GM06990 (cell line): ENCODE measurements at regions not wholly inside any gene's neighbourhood (a gene's known extent, or its start where the extent isn't known, plus 50 kb on each side); places are given as distances from the start of the nearest gene placed in this dataset.

Experiments used
- DNase-seq: peaks from one replicate; pipeline ENCODE4 v3.0.0-alpha.2; 2011; ENCODE audit not compliant: insufficient read length; ENCODE audit errors: extremely low read depth
- H3K27me3 ChIP-seq: replicated peaks from 2 replicates; pipeline ENCODE4 v1.6.0; 2011; ENCODE audit warnings: low read length; ENCODE audit not compliant: control insufficient read depth, insufficient read depth
- H3K36me3 ChIP-seq: 2 replicates; pipeline ENCODE4 v1.5.1; 2011; ENCODE audit warnings: low read length; ENCODE audit not compliant: control insufficient read depth, insufficient read depth
- H3K4me3 ChIP-seq: replicated peaks from 2 replicates; pipeline ENCODE4 v1.5.1; 2011; ENCODE audit warnings: low read depth, mild to moderate bottlenecking, control low read depth, low read length
- TF ChIP-seq, protein P1 (sequence below): IDR thresholded peaks from 2 replicates; pipeline ENCODE4 v1.5.1; 2011; ENCODE audit warnings: low read length, control low read depth, mild to moderate bottlenecking, inconsistent platforms; ENCODE audit not compliant: insufficient read depth, poor library complexity, severe bottlenecking

GRCh38 chr12:107344035-107344808 is 250.9 kb upstream of the CRY1 start:
- TF ChIP-seq, protein P1, sequence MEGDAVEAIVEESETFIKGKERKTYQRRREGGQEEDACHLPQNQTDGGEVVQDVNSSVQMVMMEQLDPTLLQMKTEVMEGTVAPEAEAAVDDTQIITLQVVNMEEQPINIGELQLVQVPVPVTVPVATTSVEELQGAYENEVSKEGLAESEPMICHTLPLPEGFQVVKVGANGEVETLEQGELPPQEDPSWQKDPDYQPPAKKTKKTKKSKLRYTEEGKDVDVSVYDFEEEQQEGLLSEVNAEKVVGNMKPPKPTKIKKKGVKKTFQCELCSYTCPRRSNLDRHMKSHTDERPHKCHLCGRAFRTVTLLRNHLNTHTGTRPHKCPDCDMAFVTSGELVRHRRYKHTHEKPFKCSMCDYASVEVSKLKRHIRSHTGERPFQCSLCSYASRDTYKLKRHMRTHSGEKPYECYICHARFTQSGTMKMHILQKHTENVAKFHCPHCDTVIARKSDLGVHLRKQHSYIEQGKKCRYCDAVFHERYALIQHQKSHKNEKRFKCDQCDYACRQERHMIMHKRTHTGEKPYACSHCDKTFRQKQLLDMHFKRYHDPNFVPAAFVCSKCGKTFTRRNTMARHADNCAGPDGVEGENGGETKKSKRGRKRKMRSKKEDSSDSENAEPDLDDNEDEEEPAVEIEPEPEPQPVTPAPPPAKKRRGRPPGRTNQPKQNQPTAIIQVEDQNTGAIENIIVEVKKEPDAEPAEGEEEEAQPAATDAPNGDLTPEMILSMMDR, result no peak
- H3K27me3 ChIP-seq, result no peaks in the 10 kb centered on the region; the same call in none of the 2 replicates
- H3K4me3 ChIP-seq, result no peak overlapping the region
- H3K36me3 ChIP-seq, result no peaks in the 10 kb centered on the region
- DNase-seq, result no peak

GRCh38 chr12:107347261-107347660 is 253.9 kb upstream of the CRY1 start:
- no peak for DNase-seq
- no peaks in the 10 kb centered on the region for H3K36me3 ChIP-seq
- no peak overlapping the region for H3K4me3 ChIP-seq
- H3K27me3 ChIP-seq, result no peaks in the 10 kb centered on the region; the same call in none of the 2 replicates
- TF ChIP-seq, protein P1, result no peak

DNA sequence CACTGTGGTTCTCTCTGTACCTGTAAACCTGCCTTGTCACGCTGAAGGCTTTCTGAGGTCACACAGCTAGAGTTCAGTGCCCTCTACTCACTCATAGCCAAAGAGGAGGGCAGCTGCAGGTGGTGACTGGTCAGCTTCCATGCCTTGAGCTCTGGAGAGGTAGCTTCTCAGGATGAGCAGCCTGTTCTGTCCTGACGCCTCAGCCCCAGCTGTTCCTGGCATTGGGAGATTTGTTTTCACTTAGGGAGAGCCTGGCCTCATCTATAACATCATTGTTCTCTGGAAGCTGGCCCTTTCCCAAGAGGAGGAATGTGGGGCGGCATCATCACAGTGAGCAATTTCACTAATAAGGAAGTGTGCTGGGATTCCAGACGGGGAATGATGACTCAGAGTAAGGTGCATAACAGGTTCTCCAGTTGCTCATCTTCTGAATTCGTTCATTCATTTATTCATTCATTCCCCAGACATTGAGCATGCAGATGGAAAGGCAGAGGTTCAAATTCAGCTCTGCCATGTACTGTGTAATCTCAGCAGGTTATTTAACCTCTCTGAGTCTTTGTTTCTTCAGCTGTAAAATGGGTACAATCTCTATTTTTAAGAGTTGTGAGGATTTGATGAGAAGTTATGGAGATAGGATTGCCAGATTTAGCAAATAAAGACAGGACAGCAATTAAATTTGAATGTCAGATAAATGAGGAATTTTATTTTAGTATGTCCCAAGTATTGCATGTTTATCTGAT is 255.8 kb upstream of the CRY1 start:
- DNase-seq, result no peak
- TF ChIP-seq, protein P1, result no peak

DNA sequence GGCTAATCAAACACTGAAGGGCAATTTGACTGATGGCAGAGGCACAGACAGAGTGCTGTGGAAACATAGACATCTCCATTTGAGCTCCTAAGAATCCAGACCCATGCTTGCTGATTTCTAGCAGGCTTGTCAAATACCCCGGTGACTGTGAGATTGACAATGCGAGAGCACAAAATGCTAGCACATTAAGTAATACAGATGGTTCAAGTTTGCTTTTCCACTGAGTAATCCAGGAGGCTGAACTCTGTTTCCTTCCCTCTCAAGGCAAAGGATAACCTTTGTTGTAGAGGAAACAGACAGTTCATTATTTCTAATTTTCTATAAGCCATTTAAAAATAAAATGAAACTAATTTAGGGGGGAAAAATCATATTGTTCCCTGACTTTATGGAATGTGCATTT is 256.5 kb upstream of the CRY1 start:
- Histone ChIP-seq H3K36me3 (no peaks in the 10 kb centered on the region), H3K4me3 (no peak overlapping the region), H3K27me3 (no peaks in the 10 kb centered on the region; the same call in none of the 2 replicates)
- no peak for DNase-seq
- TF ChIP-seq, protein P1, result no peak

More for the DNA sequence above, 255.8 kb upstream of the CRY1 start:
- H3K27me3 ChIP-seq, result no peaks in the 10 kb centered on the region; the same call in none of the 2 replicates
- H3K36me3 ChIP-seq, result no peaks in the 10 kb centered on the region
- no peak overlapping the region for H3K4me3 ChIP-seq

DNA sequence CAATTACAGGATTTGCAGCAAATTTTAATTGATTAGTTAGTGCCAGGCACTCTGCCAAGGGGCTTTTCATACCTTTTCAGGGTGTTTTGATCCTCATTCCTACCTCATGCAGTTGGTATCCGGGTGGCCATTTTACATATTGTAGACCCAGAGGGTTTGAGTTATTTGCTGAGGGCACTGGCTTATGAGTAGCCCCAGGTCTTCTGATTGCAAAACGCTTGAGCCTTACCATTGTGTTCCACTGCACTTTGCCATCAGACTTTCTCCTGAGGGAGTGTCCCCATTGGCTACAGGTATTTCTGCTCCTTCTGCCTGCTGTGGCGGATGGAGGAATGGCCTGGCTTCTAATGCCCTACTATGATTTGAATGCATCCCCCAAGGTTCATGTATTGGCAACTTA is 257.8 kb upstream of the CRY1 start:
- Histone ChIP-seq H3K27me3 (no peaks in the 10 kb centered on the region; the same call in none of the 2 replicates), H3K36me3 (no peaks in the 10 kb centered on the region), H3K4me3 (no peak overlapping the region)
- DNase-seq, result no peak
- TF ChIP-seq, protein P1, result no peak
